ENCODE measurements at regions not wholly inside any gene's neighbourhood (a gene's known extent, or its start where the extent isn't known, plus 50 kb on each side); places are given as distances from the start of the nearest gene placed in this dataset.
"Not testable (repeated sequence)": the region's sequence is repeated elsewhere in the genome, so short reads cannot be mapped to it uniquely, and the experiment has no call there.

DNA sequence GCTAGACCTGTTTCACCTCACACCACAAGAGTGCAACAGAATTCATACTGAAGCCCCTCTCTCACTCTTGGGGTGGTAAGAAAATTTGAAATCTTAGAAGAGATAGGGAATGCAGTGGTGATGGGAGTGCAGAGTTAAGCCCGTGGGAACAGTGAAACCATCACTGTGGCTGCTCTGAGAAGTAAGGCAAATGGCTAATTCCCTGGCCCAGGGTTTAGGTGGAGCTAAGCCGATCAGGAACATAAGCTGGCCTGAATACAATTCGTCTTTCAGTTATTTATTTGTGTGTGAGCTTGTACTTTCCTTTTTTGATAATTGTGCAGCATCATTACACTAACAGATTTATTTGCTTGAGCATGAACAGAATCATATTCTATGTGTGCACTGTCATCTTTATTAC is 1070.6 kb downstream of the STPG2 start:
- Histone ChIP-seq H3K9me3 (no peaks in the 10 kb centered on the region), H3K36me3 (no peaks in the 10 kb centered on the region), H3K4me3 (no peak overlapping the region), H3K27me3 (no peaks in the 10 kb centered on the region), H3K27ac (no peak overlapping the region), H3K4me1 (no peaks in the 10 kb centered on the region), H3K9ac (ENCODE audit: low read depth in 2 of 2, low read length in 2 of 2) (no peak overlapping the region)
- intact Hi-C loops (cut with DNase I) = no loop called here
- DNase-seq = no peak
- TF ChIP-seq, protein P1, sequence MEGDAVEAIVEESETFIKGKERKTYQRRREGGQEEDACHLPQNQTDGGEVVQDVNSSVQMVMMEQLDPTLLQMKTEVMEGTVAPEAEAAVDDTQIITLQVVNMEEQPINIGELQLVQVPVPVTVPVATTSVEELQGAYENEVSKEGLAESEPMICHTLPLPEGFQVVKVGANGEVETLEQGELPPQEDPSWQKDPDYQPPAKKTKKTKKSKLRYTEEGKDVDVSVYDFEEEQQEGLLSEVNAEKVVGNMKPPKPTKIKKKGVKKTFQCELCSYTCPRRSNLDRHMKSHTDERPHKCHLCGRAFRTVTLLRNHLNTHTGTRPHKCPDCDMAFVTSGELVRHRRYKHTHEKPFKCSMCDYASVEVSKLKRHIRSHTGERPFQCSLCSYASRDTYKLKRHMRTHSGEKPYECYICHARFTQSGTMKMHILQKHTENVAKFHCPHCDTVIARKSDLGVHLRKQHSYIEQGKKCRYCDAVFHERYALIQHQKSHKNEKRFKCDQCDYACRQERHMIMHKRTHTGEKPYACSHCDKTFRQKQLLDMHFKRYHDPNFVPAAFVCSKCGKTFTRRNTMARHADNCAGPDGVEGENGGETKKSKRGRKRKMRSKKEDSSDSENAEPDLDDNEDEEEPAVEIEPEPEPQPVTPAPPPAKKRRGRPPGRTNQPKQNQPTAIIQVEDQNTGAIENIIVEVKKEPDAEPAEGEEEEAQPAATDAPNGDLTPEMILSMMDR (IDR thresholded peaks at IDR 0.05) = no peak

DNA sequence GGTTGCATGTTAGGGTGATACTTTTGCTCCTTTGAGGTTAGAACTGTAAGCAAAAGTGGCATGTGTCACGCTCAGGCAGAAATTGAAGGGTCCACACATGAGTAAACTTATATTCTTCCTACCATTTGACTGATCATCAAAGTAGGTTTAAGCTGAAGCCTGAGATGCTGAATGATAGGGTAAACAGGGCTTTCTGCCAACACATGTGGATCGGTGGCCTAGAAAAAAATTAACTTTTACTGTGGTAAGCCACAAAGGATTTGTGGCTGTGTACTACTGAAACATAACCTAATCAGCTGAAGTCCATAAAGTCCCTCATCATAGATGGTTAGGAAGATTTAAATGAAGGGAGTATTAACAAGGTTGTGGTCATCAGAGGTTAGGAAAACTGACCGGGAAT is 1070.1 kb downstream of the STPG2 start:
- Histone ChIP-seq H3K27me3 (no peaks in the 10 kb centered on the region), H3K4me3 (no peak overlapping the region), H3K36me3 (no peaks in the 10 kb centered on the region), H3K4me1 (no peaks in the 10 kb centered on the region), H3K9me3 (no peaks in the 10 kb centered on the region), H3K27ac (no peak overlapping the region), H3K9ac (ENCODE audit: low read depth in 2 of 2, low read length in 2 of 2) (no peak overlapping the region)
- intact Hi-C loops (cut with DNase I) = no loop called here
- TF ChIP-seq, protein P1 (IDR thresholded peaks at IDR 0.05) = no peak
- no peak for DNase-seq

DNA sequence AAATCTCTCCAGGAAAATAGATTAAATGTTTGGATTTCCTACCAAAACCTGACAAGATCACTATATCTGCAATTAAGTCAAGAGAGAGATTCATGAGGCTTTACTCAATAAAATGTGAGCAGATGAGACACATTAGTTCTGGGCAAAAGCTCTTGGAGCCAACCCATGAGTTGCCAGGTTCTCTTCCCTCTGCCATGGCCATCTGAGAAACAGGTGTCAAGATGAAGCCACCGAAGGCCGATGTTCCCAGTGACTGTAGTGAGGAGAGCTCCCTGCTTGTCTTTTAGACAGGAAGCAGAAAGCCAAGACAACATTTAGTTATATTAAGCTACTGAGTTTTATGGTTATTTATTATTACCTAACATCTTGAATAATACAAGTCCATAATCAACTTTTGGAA is 1068.7 kb downstream of the STPG2 start:
- H3K4me1 ChIP-seq = no peaks in the 10 kb centered on the region
- DNase-seq = no peak
- H3K4me3 ChIP-seq = no peak overlapping the region
- H3K9me3 ChIP-seq = no peaks in the 10 kb centered on the region
- intact Hi-C loops (cut with DNase I) = no loop called here
- H3K36me3 ChIP-seq = no peaks in the 10 kb centered on the region
- TF ChIP-seq, protein P1 (IDR thresholded peaks at IDR 0.05) = no peak
- H3K9ac ChIP-seq (ENCODE audit: low read depth in 2 of 2, low read length in 2 of 2) = no peak overlapping the region
- no peak overlapping the region for H3K27ac ChIP-seq
- H3K27me3 ChIP-seq = no peaks in the 10 kb centered on the region

DNA sequence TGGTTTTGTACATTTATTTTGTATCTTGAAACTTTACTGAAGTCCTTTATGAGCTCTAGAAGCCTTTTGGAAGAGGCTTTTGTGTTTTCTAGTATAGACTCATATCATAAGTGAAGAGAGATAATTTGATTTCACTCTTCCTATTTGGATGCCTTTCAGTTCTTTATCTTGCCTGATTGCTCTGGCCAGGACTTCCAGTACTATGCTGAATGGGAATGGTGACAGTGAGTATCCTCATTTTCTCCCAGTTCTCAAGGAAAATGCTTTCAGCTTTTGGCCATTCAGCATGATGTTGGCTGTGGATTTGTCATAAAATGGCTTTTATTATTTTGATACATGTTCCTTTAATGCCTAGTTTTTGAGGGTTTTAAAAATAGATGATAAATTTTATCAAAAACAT is 1061.3 kb downstream of the STPG2 start:
- Histone ChIP-seq H3K9ac (ENCODE audit: low read depth in 2 of 2, low read length in 2 of 2) (no peak overlapping the region), H3K36me3 (no peaks in the 10 kb centered on the region), H3K27me3 (no peaks in the 10 kb centered on the region), H3K4me1 (no peaks in the 10 kb centered on the region), H3K4me3 (no peak overlapping the region), H3K9me3 (no peaks in the 10 kb centered on the region), H3K27ac (no peak overlapping the region)
- TF ChIP-seq, protein P1 (IDR thresholded peaks at IDR 0.05) = no peak
- intact Hi-C loops (cut with DNase I) = no loop called here
- no peak for DNase-seq

DNA sequence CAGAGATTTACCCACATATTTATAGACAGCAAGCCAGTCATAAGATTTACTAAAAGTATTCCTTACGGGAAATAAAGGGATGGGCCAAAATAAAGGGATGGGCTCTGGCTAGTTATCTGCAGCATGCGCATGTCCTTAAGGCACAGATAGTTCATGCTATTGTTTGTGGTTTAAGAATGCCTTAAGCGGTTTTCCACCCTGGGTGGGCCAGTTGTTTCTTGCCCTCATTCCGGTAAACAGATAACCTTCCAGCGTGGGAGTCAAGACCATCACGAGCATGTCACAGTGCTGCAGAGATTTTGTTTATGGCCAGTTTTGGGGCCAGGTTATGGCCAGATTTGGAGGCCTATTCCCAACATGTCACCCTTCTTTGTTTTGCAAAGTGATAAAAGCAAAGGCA is 1046.2 kb downstream of the STPG2 start:
- DNase-seq; H3K36me3 ChIP-seq; H3K27ac ChIP-seq; H3K4me3 ChIP-seq; H3K9me3 ChIP-seq; intact Hi-C loops (cut with DNase I); H3K9ac ChIP-seq (ENCODE audit: low read depth in 2 of 2, low read length in 2 of 2); H3K4me1 ChIP-seq; H3K27me3 ChIP-seq: not testable (repeated sequence)

DNA sequence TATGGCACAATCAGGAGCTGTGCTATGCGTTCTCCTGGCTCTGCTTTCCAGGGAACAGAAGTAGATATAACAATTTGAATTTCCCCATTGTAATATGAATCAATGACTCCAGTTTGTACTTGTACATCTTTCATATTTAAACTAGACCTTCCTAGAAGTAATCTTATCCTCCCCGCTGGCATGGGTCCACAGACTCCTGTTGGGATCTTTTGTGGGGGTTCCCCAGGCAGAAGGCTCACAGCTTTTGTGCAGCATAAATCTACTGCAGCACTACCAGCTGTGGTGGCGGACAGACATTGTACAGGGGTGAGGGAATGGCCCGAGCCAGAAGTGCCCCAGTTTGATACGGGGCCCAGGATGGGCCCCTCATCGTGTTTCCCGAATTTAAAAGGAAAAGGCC is 1042.1 kb downstream of the STPG2 start:
- H3K36me3 ChIP-seq; H3K9me3 ChIP-seq; intact Hi-C loops (cut with DNase I); H3K4me1 ChIP-seq; H3K4me3 ChIP-seq; DNase-seq; H3K27ac ChIP-seq; H3K9ac ChIP-seq (ENCODE audit: low read depth in 2 of 2, low read length in 2 of 2); H3K27me3 ChIP-seq: not testable (repeated sequence)

DNA sequence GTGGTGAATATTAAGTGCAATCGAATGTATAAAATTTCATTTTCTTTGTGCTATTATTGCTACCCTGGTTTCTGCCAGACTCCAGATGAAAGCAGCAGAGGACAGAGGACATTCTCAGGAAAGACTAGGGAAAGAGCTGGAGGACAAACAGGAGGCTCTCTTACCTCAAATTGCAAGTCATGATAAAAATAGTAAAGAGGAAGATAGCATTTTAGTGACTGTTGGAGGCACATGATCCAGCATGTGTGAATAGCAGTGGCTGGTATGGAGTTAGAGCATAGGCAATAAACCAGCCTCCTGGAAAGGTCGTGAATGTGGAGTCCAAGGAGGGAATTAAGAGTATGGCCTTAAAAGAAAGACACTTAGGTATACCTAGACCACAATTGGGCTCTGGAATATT is 1040.0 kb downstream of the STPG2 start:
- H3K9me3 ChIP-seq = no peaks in the 10 kb centered on the region

More for the DNA sequence above, 1040.0 kb downstream of the STPG2 start:
- Histone ChIP-seq H3K27me3 (no peaks in the 10 kb centered on the region), H3K9ac (ENCODE audit: low read depth in 2 of 2, low read length in 2 of 2) (no peak overlapping the region), H3K27ac (no peak overlapping the region), H3K4me1 (no peaks in the 10 kb centered on the region), H3K36me3 (no peaks in the 10 kb centered on the region), H3K4me3 (no peak overlapping the region)
- DNase-seq = no peak
- TF ChIP-seq, protein P1 (IDR thresholded peaks at IDR 0.05) = no peak
- intact Hi-C loops (cut with DNase I) = no loop called here
